Neural cell (in vitro differentiated cells): ENCODE measurements at regions not wholly inside any gene's neighbourhood (a gene's known extent, or its start where the extent isn't known, plus 50 kb on each side); places are given as distances from the start of the nearest gene placed in this dataset.

Experiments
- H2AFZ ChIP-seq: fragments of 200-600, 300-800 bp; sonication (generic), shearing (Covaris generic); 2 replicates; pipeline ENCODE4 v1.6.0; 2014; ENCODE audit warnings: low read depth, mild to moderate bottlenecking, antibody characterized with exemption, low read length, moderate library complexity
- H3F3A ChIP-seq: fragments of 200-600 bp; shearing (Covaris generic); 2 replicates; pipeline ENCODE4 v1.6.1; 2016; ENCODE audit warnings: mild to moderate bottlenecking, moderate library complexity, mixed read lengths, antibody characterized with exemption, low read length; ENCODE audit not compliant: insufficient read depth, poor library complexity, severe bottlenecking
- H3K27ac ChIP-seq: fragments of 200-600, 300-800 bp; sonication (generic), shearing (Covaris generic); 2 replicates; pipeline ENCODE4 v1.5.1; 2014; ENCODE audit warnings: mild to moderate bottlenecking, low read length, moderate library complexity
- H3K27me3 ChIP-seq: fragments of 300-800, 200-600 bp; sonication (generic), shearing (Covaris generic); 2 replicates; pipeline ENCODE4 v1.6.0; 2014; ENCODE audit warnings: mild to moderate bottlenecking, low read depth, low read length, moderate library complexity; ENCODE audit not compliant: insufficient read depth
- H3K36me3 ChIP-seq: fragments of 300-800, 200-600 bp; sonication (generic), shearing (Covaris generic); 2 replicates; pipeline ENCODE4 v1.5.1; 2014; ENCODE audit warnings: mild to moderate bottlenecking, antibody characterized with exemption, low read length, moderate library complexity; ENCODE audit not compliant: insufficient read depth
- H3K4me2 ChIP-seq: fragments of 300-800, 200-600 bp; sonication (generic), shearing (Covaris generic); 2 replicates; pipeline ENCODE4 v1.6.0; 2014; ENCODE audit warnings: mild to moderate bottlenecking, low read length
- H3K4me3 ChIP-seq: fragments of 300-800, 200-600 bp; sonication (generic), shearing (Covaris generic); 2 replicates; pipeline ENCODE4 v1.5.1; 2014; ENCODE audit warnings: mild to moderate bottlenecking, low read length, moderate library complexity
- H3K79me2 ChIP-seq: fragments of 200-600 bp; shearing (Covaris generic); replicated peaks from 2 replicates; pipeline ENCODE4 v1.6.0; 2014; ENCODE audit warnings: mild to moderate bottlenecking, low read length, moderate library complexity; ENCODE audit not compliant: insufficient read depth
- H3K9ac ChIP-seq: fragments of 300-800, 200-600 bp; sonication (generic), shearing (Covaris generic); 2 replicates; pipeline ENCODE4 v1.6.1; 2016; ENCODE audit warnings: mild to moderate bottlenecking, low read length, mixed read lengths
- H3K9me2 ChIP-seq: fragments of 200-600 bp; shearing (Covaris generic); 2 replicates; pipeline ENCODE4 v1.6.1; 2016; ENCODE audit warnings: mild to moderate bottlenecking, low read length, mixed read lengths; ENCODE audit not compliant: insufficient read depth
- H3K9me3 ChIP-seq: fragments of 200-600, 300-800 bp; sonication (generic), shearing (Covaris generic); 2 replicates; pipeline ENCODE4 v1.6.1; 2016; ENCODE audit warnings: mild to moderate bottlenecking, mixed run types, low read length, moderate library complexity, mixed read lengths
- H4K20me1 ChIP-seq: fragments of 200-600 bp; shearing (Covaris generic); 2 replicates; pipeline ENCODE4 v1.6.1; 2016; ENCODE audit warnings: mild to moderate bottlenecking, mixed run types; ENCODE audit not compliant: insufficient read depth
- CTCF ChIP-seq: fragments of 450-650 bp; IDR thresholded peaks from 2 replicates; pipeline ENCODE4 v1.5.1; 2014; ENCODE audit warnings: antibody characterized with exemption, mild to moderate bottlenecking, moderate library complexity; ENCODE audit not compliant: poor library complexity, severe bottlenecking
- EP300 ChIP-seq: fragments of 450-650 bp; conservative IDR thresholded peaks from 2 replicates; pipeline ENCODE4 v1.6.1; 2014; ENCODE audit warnings: antibody characterized with exemption, mild to moderate bottlenecking, moderate library complexity; ENCODE audit not compliant: poor library complexity, severe bottlenecking
- EZH2 ChIP-seq: fragments of 200-600, 300-800 bp; shearing (Covaris generic), sonication (generic); IDR thresholded peaks from 2 replicates; pipeline ENCODE4 v1.6.1; 2014; ENCODE audit warnings: antibody characterized with exemption, low read length, borderline replicate concordance, mild to moderate bottlenecking; ENCODE audit not compliant: insufficient read depth, poor library complexity, severe bottlenecking
- MXI1 ChIP-seq: fragments of 450-650 bp; conservative IDR thresholded peaks from 2 replicates; pipeline ENCODE4 v1.6.1; 2014; ENCODE audit warnings: antibody characterized with exemption, mild to moderate bottlenecking; ENCODE audit not compliant: poor library complexity, severe bottlenecking
- POLR2AphosphoS5 ChIP-seq: IDR thresholded peaks from 2 replicates; pipeline ENCODE4 v1.6.1; 2012
- RAD21 ChIP-seq: fragments of 450-650 bp; conservative IDR thresholded peaks from 2 replicates; pipeline ENCODE4 v1.6.1; 2014; ENCODE audit warnings: antibody characterized with exemption, mild to moderate bottlenecking, moderate library complexity
- REST ChIP-seq: IDR thresholded peaks from 2 replicates; pipeline ENCODE4 v1.6.1; 2012; ENCODE audit warnings: borderline replicate concordance
- SMC3 ChIP-seq: fragments of 450-650 bp; conservative IDR thresholded peaks from 2 replicates; pipeline ENCODE4 v1.6.1; 2014; ENCODE audit warnings: antibody characterized with exemption, mild to moderate bottlenecking, moderate library complexity; ENCODE audit not compliant: poor library complexity
- TAF1 ChIP-seq: IDR thresholded peaks from 2 replicates; pipeline ENCODE4 v1.6.1; 2012; ENCODE audit warnings: low read depth

- Histone ChIP-seq H3K9ac (no peak overlapping the region), H3F3A (no peaks in the 10 kb centered on the region), H3K79me2 (no peaks in the 10 kb centered on the region), H3K27ac (no peak overlapping the region), H3K9me2 (no peaks in the 10 kb centered on the region), H3K4me3 (no peak overlapping the region), H3K36me3 (no peaks in the 10 kb centered on the region), H3K27me3 (no peaks in the 10 kb centered on the region), H4K20me1 (no peaks in the 10 kb centered on the region), H3K9me3 (no peaks in the 10 kb centered on the region), H3K4me2 (no peak overlapping the region), H2AFZ (no peak overlapping the region)
- TF ChIP-seq TAF1 (no peak), MXI1 (no peak), EZH2 (no peak), SMC3 (no peak), EP300 (no peak), CTCF (no peak), RAD21 (no peak), POLR2AphosphoS5 (no peak), REST (no peak)
Measured at GRCh38 chr7:53811555-53812079, 730.6 kb upstream of the VSTM2A start.

GRCh38 chr7:53812135-53812534 is 730.0 kb upstream of the VSTM2A start:
- H3K79me2 ChIP-seq, result no peaks in the 10 kb centered on the region
- no peaks in the 10 kb centered on the region for H3K9me2 ChIP-seq
- H3F3A ChIP-seq, result no peaks in the 10 kb centered on the region
- no peak overlapping the region for H3K9ac ChIP-seq
- H3K4me2 ChIP-seq, result no peak overlapping the region
- no peak for TF ChIP-seq EP300
- no peak for TF ChIP-seq CTCF
- TF ChIP-seq TAF1, result no peak
- no peak for TF ChIP-seq EZH2
- TF ChIP-seq SMC3, result no peak
- TF ChIP-seq POLR2AphosphoS5, result no peak
- no peak for TF ChIP-seq RAD21
- TF ChIP-seq REST, result no peak
- TF ChIP-seq MXI1, result no peak
- H3K9me3 ChIP-seq, result no peaks in the 10 kb centered on the region
- no peaks in the 10 kb centered on the region for H4K20me1 ChIP-seq
- H3K27me3 ChIP-seq, result no peaks in the 10 kb centered on the region
- H3K27ac ChIP-seq, result no peak overlapping the region
- no peak overlapping the region for H2AFZ ChIP-seq
- no peaks in the 10 kb centered on the region for H3K36me3 ChIP-seq
- H3K4me3 ChIP-seq, result no peak overlapping the region
